Endothelial cell of umbilical vein (primary cell): ENCODE measurements at regions not wholly inside any gene's neighbourhood (a gene's known extent, or its start where the extent isn't known, plus 50 kb on each side); places are given as distances from the start of the nearest gene placed in this dataset.

Source experiments
- MYC ChIP-seq: IDR thresholded peaks from one replicate; pipeline ENCODE4 v1.6.1; 2011; ENCODE audit warnings: mild to moderate bottlenecking, low read depth, low read length
- POLR2A ChIP-seq: IDR thresholded peaks from 2 replicates; pipeline ENCODE4 v1.6.1; 2012; ENCODE audit warnings: low read depth, mild to moderate bottlenecking, control low read depth, low read length
- POLR2AphosphoS5 ChIP-seq: IDR thresholded peaks from 2 replicates; pipeline ENCODE4 v1.6.1; 2012; ENCODE audit warnings: low read depth, mild to moderate bottlenecking, control low read depth, low read length, moderate library complexity; ENCODE audit not compliant: insufficient read depth
- TF ChIP-seq, protein P1 (sequence below), 2 donors: IDR thresholded peaks; 1 replicate in 1 of 2; 2 replicates in 1 of 2; pipeline ENCODE4 v1.5.1; 2011; ENCODE audit warnings: low read length in 2 of 2, mild to moderate bottlenecking in 2 of 2, moderate library complexity in 2 of 2, control low read depth in 1 of 2, inconsistent platforms in 1 of 2, low read depth in 1 of 2; ENCODE audit not compliant: insufficient read depth in 1 of 2; ENCODE audit errors: extremely low read depth in 1 of 2

DNA sequence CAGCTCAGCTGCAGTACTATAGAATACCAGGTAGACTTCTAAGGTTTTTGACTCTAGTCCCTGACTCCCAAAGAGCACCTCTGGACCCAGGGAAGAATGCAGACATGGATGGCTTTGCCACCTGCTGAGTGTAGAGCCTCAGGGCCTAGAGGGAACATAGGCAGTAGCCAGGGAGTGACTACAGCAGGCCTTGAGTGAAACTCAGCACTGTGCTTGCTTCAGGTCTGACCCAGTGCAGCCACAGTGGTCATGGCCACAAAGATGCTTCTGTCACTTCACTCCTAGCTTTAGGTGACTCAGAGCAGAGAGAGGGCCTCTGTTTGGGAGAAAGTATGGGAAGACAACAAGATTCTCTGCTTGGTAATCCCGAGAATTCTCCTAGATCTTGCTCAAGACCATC, 162.2 kb upstream of the ITGA4 start:
- TF ChIP-seq, protein P1, sequence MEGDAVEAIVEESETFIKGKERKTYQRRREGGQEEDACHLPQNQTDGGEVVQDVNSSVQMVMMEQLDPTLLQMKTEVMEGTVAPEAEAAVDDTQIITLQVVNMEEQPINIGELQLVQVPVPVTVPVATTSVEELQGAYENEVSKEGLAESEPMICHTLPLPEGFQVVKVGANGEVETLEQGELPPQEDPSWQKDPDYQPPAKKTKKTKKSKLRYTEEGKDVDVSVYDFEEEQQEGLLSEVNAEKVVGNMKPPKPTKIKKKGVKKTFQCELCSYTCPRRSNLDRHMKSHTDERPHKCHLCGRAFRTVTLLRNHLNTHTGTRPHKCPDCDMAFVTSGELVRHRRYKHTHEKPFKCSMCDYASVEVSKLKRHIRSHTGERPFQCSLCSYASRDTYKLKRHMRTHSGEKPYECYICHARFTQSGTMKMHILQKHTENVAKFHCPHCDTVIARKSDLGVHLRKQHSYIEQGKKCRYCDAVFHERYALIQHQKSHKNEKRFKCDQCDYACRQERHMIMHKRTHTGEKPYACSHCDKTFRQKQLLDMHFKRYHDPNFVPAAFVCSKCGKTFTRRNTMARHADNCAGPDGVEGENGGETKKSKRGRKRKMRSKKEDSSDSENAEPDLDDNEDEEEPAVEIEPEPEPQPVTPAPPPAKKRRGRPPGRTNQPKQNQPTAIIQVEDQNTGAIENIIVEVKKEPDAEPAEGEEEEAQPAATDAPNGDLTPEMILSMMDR (IDR thresholded peaks at IDR 0.05; ENCODE audit: extremely low read depth in 1 of 2, insufficient read depth in 1 of 2, low read depth in 1 of 2, low read length in 2 of 2), result no peak
- TF ChIP-seq MYC (no peak), POLR2AphosphoS5 (no peak), POLR2A (no peak)
